GM21528 (cell line): ENCODE measurements at regions not wholly inside any gene's neighbourhood (a gene's known extent, or its start where the extent isn't known, plus 50 kb on each side); places are given as distances from the start of the nearest gene placed in this dataset.
"Not testable (repeated sequence)": the region's sequence is repeated elsewhere in the genome, so short reads cannot be mapped to it uniquely, and the experiment has no call there.

Experiments used
- ATAC-seq: cut with Tn5 transposase; IDR thresholded peaks from one replicate; pipeline ENCODE4 v1.9.1; 2021; ENCODE audit warnings: mild to moderate bottlenecking, moderate library complexity; ENCODE audit not compliant: unreplicated experiment, low FRiP score

GRCh38 chr15:31433091-31433490 lies 106.5 kb downstream of the KLF13 start:
- no peak for ATAC-seq

GRCh38 chr15:31433574-31433973 lies 106.9 kb downstream of the KLF13 start:
- no peak for ATAC-seq

- no peak for ATAC-seq
Measured at GRCh38 chr15:31434275-31434587, 107.6 kb downstream of the KLF13 start.

GRCh38 chr15:31434588-31435260 lies 108.1 kb downstream of the KLF13 start:
- peak; percentile 57 for ATAC-seq

GRCh38 chr15:31435261-31435911 lies 108.8 kb downstream of the KLF13 start:
- peak; percentile 66 for ATAC-seq

- no peak for ATAC-seq
Measured at GRCh38 chr15:31435912-31436628, 109.4 kb downstream of the KLF13 start.

- ATAC-seq = no peak
Measured at GRCh38 chr15:31437686-31438085, 111.1 kb downstream of the KLF13 start.

- ATAC-seq = no peak
Measured at GRCh38 chr15:31438601-31439265, 112.1 kb downstream of the KLF13 start.

GRCh38 chr15:31439328-31439727 lies 112.7 kb downstream of the KLF13 start:
- no peak for ATAC-seq

- not testable (repeated sequence) for ATAC-seq
Measured at GRCh38 chr15:31440216-31440615, 113.6 kb downstream of the KLF13 start.

GRCh38 chr15:31440754-31441311 lies 114.2 kb downstream of the KLF13 start:
- no peak for ATAC-seq

- ATAC-seq = no peak
Measured at GRCh38 chr15:31442226-31442625, 115.6 kb downstream of the KLF13 start.

- no peak for ATAC-seq
Measured at GRCh38 chr15:31442699-31443111, 116.1 kb downstream of the KLF13 start.

- no peak for ATAC-seq
Measured at GRCh38 chr15:31444844-31445243, 118.2 kb downstream of the KLF13 start.

GRCh38 chr15:31446546-31446945 lies 119.9 kb downstream of the KLF13 start:
- ATAC-seq = no peak

GRCh38 chr15:31447931-31448634 lies 121.4 kb downstream of the KLF13 start:
- ATAC-seq = no peak

- no peak for ATAC-seq
Measured at GRCh38 chr15:31448635-31448979, 122.0 kb downstream of the KLF13 start.

- ATAC-seq = no peak
Measured at GRCh38 chr15:31452595-31453557, 126.2 kb downstream of the KLF13 start.

GRCh38 chr15:31453558-31454318 lies 127.1 kb downstream of the KLF13 start:
- no peak for ATAC-seq
